IMR-90 (cell line): ENCODE measurements at regions not wholly inside any gene's neighbourhood (a gene's known extent, or its start where the extent isn't known, plus 50 kb on each side); places are given as distances from the start of the nearest gene placed in this dataset.

Experiments used
- ATAC-seq: fragments of 200-7000 bp; cut with Tn5 transposase; 2 replicates; pipeline ENCODE4 v1.9.1; 2020; ENCODE audit warnings: low read depth, mild to moderate bottlenecking, moderate library complexity
- BruUV-seq: library from RNA; stranded (reverse); fragments of 400-500 nt; replicated peaks from 2 replicates; lab custom pipeline; 2021; lab: Mats Ljungman, UMichigan
- CTCF ChIA-PET: fragments of 300-600 bp; formaldehyde crosslinking; extraction: SDS; loops from one replicate; lab custom pipeline; 2021; ENCODE audit warnings: antibody characterized with exemption; lab: Yijun Ruan, JAX
- POLR2A ChIA-PET: fragments of 300-600 bp; sonication (Branson Sonifier 250); formaldehyde crosslinking; loops from one replicate; lab custom pipeline; 2022; ENCODE audit warnings: antibody characterized with exemption; ENCODE audit not compliant: unreplicated experiment; lab: Charles Lee
- DNase-seq: peaks from one replicate; pipeline ENCODE4 v3.0.0; 2013
- H2AFZ ChIP-seq: replicated peaks from 2 replicates; pipeline ENCODE3; 2013; ENCODE audit warnings: low read length, mild to moderate bottlenecking; ENCODE audit not compliant: poor library complexity
- H2AK5ac ChIP-seq: 2 replicates; pipeline ENCODE4 v1.6.1; 2013; ENCODE audit warnings: low read depth, low read length, inconsistent platforms
- H2AK9ac ChIP-seq: replicated peaks from 2 replicates; pipeline ENCODE3; 2013; ENCODE audit warnings: mild to moderate bottlenecking, low read depth, low read length, moderate library complexity; ENCODE audit not compliant: poor library complexity
- H2BK120ac ChIP-seq: 2 replicates; pipeline ENCODE4 v1.6.1; 2013; ENCODE audit warnings: low read depth, low read length, inconsistent platforms
- H2BK15ac ChIP-seq: 3 replicates; pipeline ENCODE4 v1.6.1; 2013; ENCODE audit warnings: low read depth, low read length, inconsistent platforms
- H2BK20ac ChIP-seq: 2 replicates; pipeline ENCODE4 v1.6.1; 2013; ENCODE audit warnings: low read depth, mild to moderate bottlenecking, inconsistent platforms, low read length, moderate library complexity
- H2BK5ac ChIP-seq: 2 replicates; pipeline ENCODE4 v1.6.1; 2013; ENCODE audit warnings: mild to moderate bottlenecking, low read depth, low read length, inconsistent platforms; ENCODE audit not compliant: poor library complexity, severe bottlenecking
- H3K14ac ChIP-seq: replicated peaks from 2 replicates; pipeline ENCODE4 v1.6.1; 2013; ENCODE audit warnings: low read depth, low read length, inconsistent platforms
- H3K18ac ChIP-seq: 2 replicates; pipeline ENCODE4 v1.6.1; 2013; ENCODE audit warnings: low read depth, low read length, control low read depth
- H3K23ac ChIP-seq: 2 replicates; pipeline ENCODE4 v1.6.1; 2013; ENCODE audit warnings: low read depth, low read length, inconsistent platforms
- H3K27ac ChIP-seq: 2 replicates; pipeline ENCODE4 v1.5.1; 2013; ENCODE audit warnings: mild to moderate bottlenecking, control low read depth, low read length; ENCODE audit not compliant: insufficient read depth
- H3K27me3 ChIP-seq: 2 replicates; pipeline ENCODE4 v1.6.1; 2013; ENCODE audit warnings: low read length; ENCODE audit not compliant: control insufficient read depth, insufficient read depth
- H3K36me3 ChIP-seq: 2 replicates; pipeline ENCODE4 v1.6.1; 2013; ENCODE audit warnings: low read length, mixed read lengths; ENCODE audit not compliant: control insufficient read depth, insufficient read depth
- H3K4ac ChIP-seq: 2 replicates; pipeline ENCODE4 v1.6.1; 2013; ENCODE audit warnings: low read depth, low read length, inconsistent platforms
- H3K4me1 ChIP-seq: 2 replicates; pipeline ENCODE4 v1.6.1; 2013; ENCODE audit warnings: low read length, mixed read lengths; ENCODE audit not compliant: control insufficient read depth, insufficient read depth
- H3K4me2 ChIP-seq: 2 replicates; pipeline ENCODE4 v1.6.1; 2013; ENCODE audit warnings: low read depth, mild to moderate bottlenecking, control low read depth, low read length, moderate library complexity
- H3K4me3 ChIP-seq: 2 replicates; pipeline ENCODE4 v1.5.1; 2013; ENCODE audit warnings: low read depth, mild to moderate bottlenecking, control low read depth, low read length, moderate library complexity; ENCODE audit not compliant: insufficient read depth
- H3K56ac ChIP-seq: 2 replicates; pipeline ENCODE4 v1.6.1; 2013; ENCODE audit warnings: low read length, inconsistent platforms; ENCODE audit not compliant: insufficient read depth; ENCODE audit errors: extremely low read depth
- H3K79me1 ChIP-seq, 2 experiments: 2 replicates each; pipeline ENCODE4 v1.6.1; 2013; ENCODE audit warnings: low read length in 2 of 2, inconsistent platforms in 1 of 2, low read depth in 1 of 2
- H3K9ac ChIP-seq: 2 replicates; pipeline ENCODE4 v1.6.1; 2013; ENCODE audit warnings: low read depth, low read length, control low read depth
- H3K9me1 ChIP-seq: 2 replicates; pipeline ENCODE4 v1.6.1; 2013; ENCODE audit warnings: low read length, inconsistent platforms; ENCODE audit not compliant: insufficient read depth
- H3K9me3 ChIP-seq: 2 replicates; pipeline ENCODE4 v1.6.1; 2013; ENCODE audit warnings: low read length; ENCODE audit not compliant: control insufficient read depth, insufficient read depth
- H4K20me1 ChIP-seq: 2 replicates; pipeline ENCODE4 v1.6.1; 2013; ENCODE audit warnings: low read length, inconsistent platforms; ENCODE audit not compliant: insufficient read depth
- H4K5ac ChIP-seq: 2 replicates; pipeline ENCODE4 v1.6.1; 2013; ENCODE audit warnings: mild to moderate bottlenecking, low read depth, low read length, control low read depth
- H4K8ac ChIP-seq, 2 experiments: 2 replicates each; pipeline ENCODE4 v1.6.1; 2013; ENCODE audit warnings: low read depth in 2 of 2, low read length in 2 of 2, control low read depth in 1 of 2, inconsistent platforms in 1 of 2
- H4K91ac ChIP-seq: 2 replicates; pipeline ENCODE4 v1.6.1; 2013; ENCODE audit warnings: low read depth, low read length, inconsistent platforms; ENCODE audit not compliant: insufficient read depth
- NFE2L2 ChIP-seq: fragments of 150-350 bp; IDR thresholded peaks from 2 replicates; pipeline ENCODE4 v1.6.1; 2016; ENCODE audit warnings: low read depth, mild to moderate bottlenecking, low read length
- RFX5 ChIP-seq: IDR thresholded peaks from 2 replicates; pipeline ENCODE4 v1.8.0; 2012; ENCODE audit warnings: low read depth, mild to moderate bottlenecking, low read length, moderate library complexity
- WGBS, 2 experiments: methylation state at CpG; one replicate each; pipeline versions ENCODE4 v1.1.5 to v1.1.7; 2013; ENCODE audit warnings: missing lambda C conversion rate in 2 of 2; ENCODE audit not compliant: insufficient read length in 1 of 2; ENCODE audit errors: extremely low coverage in 2 of 2; 5-methylcytosine and 5-hydroxymethylcytosine counted together
- dilution Hi-C: fragments of 300-500 bp; cut with HindIII; formaldehyde crosslinking; loops from one replicate; pipeline ENCODE4 v1.14.3; 2018; ENCODE audit warnings: low sequenced_read_pairs; ENCODE audit not compliant: unreplicated experiment
- in situ Hi-C: fragments of 300-500 bp; cut with MboI; formaldehyde crosslinking; loops from 3 replicates; pipeline ENCODE4 v1.14.3; 2019; ENCODE audit warnings: low sequenced_read_pairs, inconsistent platforms, mixed read lengths
- intact Hi-C: fragments of 100-400 bp; cut with micrococcal nuclease; formaldehyde crosslinking; loops from 2 replicates; pipeline ENCODE4 v1.10.0; 2022

DNA sequence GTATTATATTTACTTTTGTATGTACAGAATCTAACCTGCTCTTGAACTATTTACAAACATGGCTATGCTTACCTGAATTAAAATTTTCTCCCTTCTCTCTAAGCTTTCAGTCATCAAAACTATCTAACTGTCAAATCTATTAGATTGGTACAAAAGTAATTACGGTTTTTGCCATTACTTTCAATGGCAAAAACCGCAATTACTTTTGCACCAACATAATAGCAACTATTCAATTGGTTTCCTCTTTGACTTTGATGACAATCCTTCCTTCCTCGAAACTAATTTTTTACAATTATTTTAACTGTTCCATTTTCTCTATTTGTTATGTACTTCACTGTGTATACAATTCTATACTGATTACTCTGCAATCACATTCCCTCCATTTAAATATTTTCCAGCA is 1019.4 kb upstream of the CDH2 start:
- Histone ChIP-seq H3K18ac (no peak overlapping the region), H3K9me3 (no peaks in the 10 kb centered on the region), H4K8ac (no peak overlapping the region), H2AK5ac (no peak overlapping the region), H2BK15ac (no peak overlapping the region), H2AK9ac (no peak overlapping the region), H3K36me3 (no peaks in the 10 kb centered on the region), H3K4me1 (no peaks in the 10 kb centered on the region), H3K14ac (no peak overlapping the region), H3K27me3 (no peaks in the 10 kb centered on the region), H4K91ac (no peak overlapping the region), H3K4ac (no peak overlapping the region), H3K9ac (no peak overlapping the region), H3K4me3 (no peak overlapping the region), H2BK5ac (no peak overlapping the region), H2BK20ac (no peak overlapping the region), H2AFZ (no peak overlapping the region), H2BK120ac (no peak overlapping the region), H3K56ac (no peak overlapping the region), H3K79me1 (no peaks in the 10 kb centered on the region), H3K4me2 (no peak overlapping the region), H4K20me1 (no peaks in the 10 kb centered on the region), H4K5ac (no peak overlapping the region), H3K27ac (no peak overlapping the region), H3K23ac (no peak overlapping the region), H3K9me1 (no peaks in the 10 kb centered on the region)
- no TSS peak for BruUV-seq
- intact Hi-C loops = loop anchor here (10.0 kb wide), 1 partner anchor 238 kb away; no protein-coding TSS in a partner anchor
- WGBS, 2 experiments = no CpG with 5 or more reads among the region's 3 CpGs
- DNase-seq = no peak
- POLR2A ChIA-PET = no interaction called here
- CTCF ChIA-PET = no interaction called here
- in situ Hi-C loops = no loop called here
- dilution Hi-C loops = no loop called here
- ATAC-seq = no peak
- TF ChIP-seq NFE2L2 (no peak), RFX5 (no peak)
